A549 (cell line): ENCODE measurements at regions not wholly inside any gene's neighbourhood (a gene's known extent, or its start where the extent isn't known, plus 50 kb on each side); places are given as distances from the start of the nearest gene placed in this dataset.

Experiments used
- CHD2 ChIP-seq: fragments of 150-350 bp; IDR thresholded peaks from 2 replicates; pipeline ENCODE4 v1.6.1; 2014; ENCODE audit warnings: low read length; ENCODE audit not compliant: partially characterized antibody
- CTCF ChIP-seq: fragments of >200 bp; sonication (Bioruptor Twin); formaldehyde crosslinking; IDR thresholded peaks from 3 replicates; pipeline ENCODE4 v1.5.1; 2016
- HOXA7 ChIP-seq: fragments of 250-450 bp; sonication (Bioruptor Pico); IDR thresholded peaks from 2 replicates; pipeline ENCODE4 v1.5.0; 2020; ENCODE audit warnings: mild to moderate bottlenecking, moderate library complexity
- MAX ChIP-seq: IDR thresholded peaks from 2 replicates; pipeline ENCODE4 v1.6.1; 2012
- NPAS2 ChIP-seq: fragments of 250-450 bp; sonication (Bioruptor Pico); IDR thresholded peaks from 2 replicates; pipeline ENCODE4 v1.8.0; 2022; ENCODE audit warnings: mild to moderate bottlenecking, moderate library complexity, borderline replicate concordance
- POLR2A ChIP-seq: IDR thresholded peaks from 2 replicates; pipeline ENCODE4 v1.6.1; 2012; ENCODE audit warnings: mild to moderate bottlenecking, low read length

- no peak for TF ChIP-seq NPAS2 (CRISPR knock-in tag)
- TF ChIP-seq HOXA7 (CRISPR knock-in tag), result no peak
- TF ChIP-seq CHD2, result no peak
- no peak for TF ChIP-seq CTCF
- TF ChIP-seq MAX, result no peak
- TF ChIP-seq POLR2A, result no peak
Observed at GRCh38 chr4:177246641-177247584, 62.8 kb upstream of the NEIL3 start.
